ENCODE measurements at regions not wholly inside any gene's neighbourhood (a gene's known extent, or its start where the extent isn't known, plus 50 kb on each side); places are given as distances from the start of the nearest gene placed in this dataset.

GRCh38 chr14:101705733-101706508 is 55.6 kb upstream of the PPP2R5C start:
- 28% methylated on average over 28 of the region's 73 CpGs for WGBS (ENCODE audit: low lambda C conversion rate, missing lambda C conversion rate)
- H3K27me3 ChIP-seq, result peaks cover 23% of the 10 kb centered on the region
- H3K36me3 ChIP-seq (replicated peaks; ENCODE audit: insufficient read depth, low read depth), result no peaks in the 10 kb centered on the region
- H3K79me2 ChIP-seq, result no peaks in the 10 kb centered on the region
- peaks cover 10% of the 10 kb centered on the region for H3K4me1 ChIP-seq (ENCODE audit: insufficient read depth)
- H3K4me2 ChIP-seq, result peak overlapping the region; percentile 79
- no peaks in the 10 kb centered on the region for H4K20me1 ChIP-seq (ENCODE audit: insufficient read depth, poor library complexity, severe bottlenecking)
- no peaks in the 10 kb centered on the region for H3K9me2 ChIP-seq (replicated peaks; ENCODE audit: insufficient read depth)
- H2AFZ ChIP-seq, result peak overlapping the region; percentile 60
- H3K9me3 ChIP-seq (ENCODE audit: low read depth), result no peaks in the 10 kb centered on the region
- no peak overlapping the region for H3K4me3 ChIP-seq
- no peak overlapping the region for H3K27ac ChIP-seq
- DNase-seq (ENCODE audit: low spot score), result peak; percentile 76
- TF ChIP-seq CTCF (IDR thresholded peaks at IDR 0.05; ENCODE audit: poor library complexity) (no peak), EZH2 (IDR thresholded peaks at IDR 0.05; ENCODE audit: borderline replicate concordance) (peak; percentile 39), EZH2phosphoT487 (IDR thresholded peaks at IDR 0.05; ENCODE audit: low read depth, severe bottlenecking, unreplicated experiment) (no peak)

GRCh38 chr14:101706509-101707067 is 54.9 kb upstream of the PPP2R5C start:
- H3K4me3 ChIP-seq, result no peak overlapping the region
- H3K4me1 ChIP-seq (ENCODE audit: insufficient read depth), result peaks cover 10% of the 10 kb centered on the region
- no peaks in the 10 kb centered on the region for H4K20me1 ChIP-seq (ENCODE audit: insufficient read depth, poor library complexity, severe bottlenecking)
- peak overlapping the region; percentile 79 for H3K4me2 ChIP-seq
- H3K9me3 ChIP-seq (ENCODE audit: low read depth), result no peaks in the 10 kb centered on the region
- H2AFZ ChIP-seq, result peak overlapping the region; percentile 60
- H3K27ac ChIP-seq, result no peak overlapping the region
- DNase-seq (ENCODE audit: low spot score), result no peak
- peaks cover 23% of the 10 kb centered on the region for H3K27me3 ChIP-seq
- H3K36me3 ChIP-seq (replicated peaks; ENCODE audit: insufficient read depth, low read depth), result no peaks in the 10 kb centered on the region
- TF ChIP-seq CTCF (IDR thresholded peaks at IDR 0.05; ENCODE audit: poor library complexity), result no peak
- TF ChIP-seq EZH2phosphoT487 (IDR thresholded peaks at IDR 0.05; ENCODE audit: low read depth, severe bottlenecking, unreplicated experiment), result no peak
- no peak for TF ChIP-seq EZH2 (IDR thresholded peaks at IDR 0.05; ENCODE audit: borderline replicate concordance)
- H3K79me2 ChIP-seq, result no peaks in the 10 kb centered on the region
- H3K9me2 ChIP-seq (replicated peaks; ENCODE audit: insufficient read depth), result no peaks in the 10 kb centered on the region
- WGBS (ENCODE audit: low lambda C conversion rate, missing lambda C conversion rate), result 90% methylated on average over 16 of the region's 16 CpGs

GRCh38 chr14:101707068-101707842 is 54.3 kb upstream of the PPP2R5C start:
- Histone ChIP-seq H4K20me1 (ENCODE audit: insufficient read depth, poor library complexity, severe bottlenecking) (no peaks in the 10 kb centered on the region), H3K36me3 (replicated peaks; ENCODE audit: insufficient read depth, low read depth) (no peaks in the 10 kb centered on the region), H3K27ac (no peak overlapping the region), H3K4me2 (peak overlapping the region; percentile 39), H3K9me3 (ENCODE audit: low read depth) (no peaks in the 10 kb centered on the region), H3K4me1 (ENCODE audit: insufficient read depth) (peaks cover 10% of the 10 kb centered on the region), H3K9me2 (replicated peaks; ENCODE audit: insufficient read depth) (no peaks in the 10 kb centered on the region), H3K79me2 (no peaks in the 10 kb centered on the region), H3K27me3 (peaks cover 19% of the 10 kb centered on the region), H2AFZ (no peak overlapping the region), H3K4me3 (no peak overlapping the region)
- 32% methylated on average over 18 of the region's 18 CpGs for WGBS (ENCODE audit: low lambda C conversion rate, missing lambda C conversion rate)
- TF ChIP-seq CTCF (IDR thresholded peaks at IDR 0.05; ENCODE audit: poor library complexity) (peak; percentile 89), EZH2phosphoT487 (IDR thresholded peaks at IDR 0.05; ENCODE audit: low read depth, severe bottlenecking, unreplicated experiment) (no peak), EZH2 (IDR thresholded peaks at IDR 0.05; ENCODE audit: borderline replicate concordance) (no peak)
- DNase-seq (ENCODE audit: low spot score), result peak; percentile 90

All from hepatocyte (in vitro differentiated cells).